ENCODE measurements at regions not wholly inside any gene's neighbourhood (a gene's known extent, or its start where the extent isn't known, plus 50 kb on each side); places are given as distances from the start of the nearest gene placed in this dataset.

DNA sequence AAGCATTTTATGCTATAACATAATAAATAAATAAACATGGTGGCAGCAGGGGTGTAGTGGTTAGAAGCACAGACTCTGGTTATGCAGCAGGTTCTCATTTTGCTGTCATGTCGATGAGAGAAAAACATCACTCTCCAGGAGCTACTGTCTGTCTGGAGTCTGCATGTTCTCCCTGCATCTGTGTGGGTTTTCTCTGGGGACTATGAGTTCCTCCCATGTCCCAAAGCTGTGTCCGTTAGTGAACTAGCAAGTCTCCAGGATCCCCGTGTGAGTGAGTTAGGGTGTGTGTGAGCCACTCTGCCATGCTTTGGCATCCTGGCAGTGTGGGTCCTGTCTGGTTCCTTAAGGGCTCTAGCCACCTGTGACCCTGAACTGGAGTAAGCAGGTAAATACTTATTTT is 585.6 kb upstream of the AGA start:
- no peaks in the 10 kb centered on the region for H3K9me3 ChIP-seq
- no peaks in the 10 kb centered on the region for H3K36me3 ChIP-seq
- DNase-seq (ENCODE audit: extremely low spot score), result no peak
- 73% methylated on average over 3 of the region's 3 CpGs for WGBS
- H3K4me3 ChIP-seq, result no peak overlapping the region
- intact Hi-C loops (cut with DNase I), result no loop called here
- H3K27me3 ChIP-seq, result no peaks in the 10 kb centered on the region
- TF ChIP-seq POLR2AphosphoS5 (IDR thresholded peaks at IDR 0.05) (no peak), EP300 (IDR thresholded peaks at IDR 0.05) (no peak), POLR2A (IDR thresholded peaks at IDR 0.05; ENCODE audit: low read depth) (no peak)
- TF ChIP-seq, protein P1, sequence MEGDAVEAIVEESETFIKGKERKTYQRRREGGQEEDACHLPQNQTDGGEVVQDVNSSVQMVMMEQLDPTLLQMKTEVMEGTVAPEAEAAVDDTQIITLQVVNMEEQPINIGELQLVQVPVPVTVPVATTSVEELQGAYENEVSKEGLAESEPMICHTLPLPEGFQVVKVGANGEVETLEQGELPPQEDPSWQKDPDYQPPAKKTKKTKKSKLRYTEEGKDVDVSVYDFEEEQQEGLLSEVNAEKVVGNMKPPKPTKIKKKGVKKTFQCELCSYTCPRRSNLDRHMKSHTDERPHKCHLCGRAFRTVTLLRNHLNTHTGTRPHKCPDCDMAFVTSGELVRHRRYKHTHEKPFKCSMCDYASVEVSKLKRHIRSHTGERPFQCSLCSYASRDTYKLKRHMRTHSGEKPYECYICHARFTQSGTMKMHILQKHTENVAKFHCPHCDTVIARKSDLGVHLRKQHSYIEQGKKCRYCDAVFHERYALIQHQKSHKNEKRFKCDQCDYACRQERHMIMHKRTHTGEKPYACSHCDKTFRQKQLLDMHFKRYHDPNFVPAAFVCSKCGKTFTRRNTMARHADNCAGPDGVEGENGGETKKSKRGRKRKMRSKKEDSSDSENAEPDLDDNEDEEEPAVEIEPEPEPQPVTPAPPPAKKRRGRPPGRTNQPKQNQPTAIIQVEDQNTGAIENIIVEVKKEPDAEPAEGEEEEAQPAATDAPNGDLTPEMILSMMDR (IDR thresholded peaks at IDR 0.05), result no peak
- H3K4me1 ChIP-seq, result no peaks in the 10 kb centered on the region
- no peak overlapping the region for H3K27ac ChIP-seq (replicated peaks in 1 of 4)

DNA sequence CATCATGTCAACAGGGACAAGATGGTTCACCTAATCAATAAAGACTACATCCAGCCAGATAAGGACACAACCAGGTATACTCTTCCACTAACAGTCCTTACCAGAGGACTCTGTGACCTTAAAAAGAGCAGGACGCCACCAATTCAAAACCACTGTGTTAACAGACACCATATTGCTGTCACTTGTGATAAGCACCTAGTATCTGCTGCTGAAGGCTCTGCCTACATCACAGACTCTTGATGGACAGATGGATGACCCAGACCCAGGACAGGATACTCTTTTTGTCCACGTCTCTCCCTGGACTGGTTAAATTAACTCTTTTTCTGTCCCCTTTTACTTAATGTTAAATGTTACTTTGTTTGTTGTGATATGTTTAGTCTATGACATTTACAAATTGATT is 586.2 kb upstream of the AGA start:
- no peaks in the 10 kb centered on the region for H3K9me3 ChIP-seq
- no peaks in the 10 kb centered on the region for H3K27me3 ChIP-seq
- H3K4me1 ChIP-seq, result no peaks in the 10 kb centered on the region
- H3K4me3 ChIP-seq, result no peak overlapping the region
- 80% methylated on average over 2 of the region's 2 CpGs for WGBS
- no peak for DNase-seq (ENCODE audit: extremely low spot score)
- intact Hi-C loops (cut with DNase I), result no loop called here
- TF ChIP-seq POLR2A (IDR thresholded peaks at IDR 0.05; ENCODE audit: low read depth), result no peak
- TF ChIP-seq, protein P1 (IDR thresholded peaks at IDR 0.05), result no peak
- no peak for TF ChIP-seq EP300 (IDR thresholded peaks at IDR 0.05)
- TF ChIP-seq POLR2AphosphoS5 (IDR thresholded peaks at IDR 0.05), result no peak
- H3K27ac ChIP-seq (replicated peaks in 1 of 4), result no peak overlapping the region
- no peaks in the 10 kb centered on the region for H3K36me3 ChIP-seq

DNA sequence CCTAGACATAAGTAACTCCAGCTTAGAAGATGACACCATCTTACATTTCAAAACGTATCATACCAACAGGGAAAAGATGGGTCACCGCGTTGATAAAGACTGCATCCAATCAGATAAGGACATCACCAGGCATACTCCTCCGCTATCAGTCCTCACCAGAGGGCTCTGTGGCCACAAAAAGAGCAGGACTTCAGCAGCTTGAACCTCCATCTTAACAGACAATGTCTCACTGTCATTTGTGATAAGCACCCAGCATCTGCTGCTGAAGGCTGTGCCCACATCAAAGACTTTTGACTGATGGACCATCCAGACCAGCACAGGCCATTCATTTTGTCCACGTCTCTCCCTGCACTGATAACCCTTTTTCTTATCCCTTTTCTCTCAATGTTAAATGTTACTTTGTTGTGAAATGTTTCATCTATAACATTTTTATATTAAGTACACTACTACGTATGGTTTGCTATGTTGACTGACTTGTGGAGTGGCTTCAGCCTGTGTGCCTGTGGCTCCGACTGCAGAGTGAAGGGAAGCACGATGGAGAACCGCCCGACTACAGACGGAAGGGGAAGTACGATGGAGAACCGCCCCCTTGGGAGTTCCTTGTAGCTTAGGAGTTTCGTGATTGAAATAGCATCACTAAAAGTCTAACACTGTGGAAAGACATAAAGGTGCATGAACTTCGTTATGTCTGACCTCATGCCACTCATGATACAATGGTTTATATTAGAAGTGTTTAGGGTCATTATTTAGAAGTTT is 595.4 kb upstream of the AGA start:
- WGBS, result 80% methylated on average over 15 of the region's 15 CpGs
- DNase-seq (ENCODE audit: extremely low spot score), result no peak
- TF ChIP-seq, protein P1 (IDR thresholded peaks at IDR 0.05), result no peak
- no peak for TF ChIP-seq POLR2A (IDR thresholded peaks at IDR 0.05; ENCODE audit: low read depth)
- no peak for TF ChIP-seq EP300 (IDR thresholded peaks at IDR 0.05)
- no peak for TF ChIP-seq POLR2AphosphoS5 (IDR thresholded peaks at IDR 0.05)
- intact Hi-C loops (cut with DNase I), result no loop called here
- Histone ChIP-seq H3K36me3 (no peaks in the 10 kb centered on the region), H3K27ac (replicated peaks in 1 of 4) (no peak overlapping the region), H3K27me3 (no peaks in the 10 kb centered on the region), H3K4me1 (no peaks in the 10 kb centered on the region), H3K4me3 (no peak overlapping the region), H3K9me3 (no peaks in the 10 kb centered on the region)

DNA sequence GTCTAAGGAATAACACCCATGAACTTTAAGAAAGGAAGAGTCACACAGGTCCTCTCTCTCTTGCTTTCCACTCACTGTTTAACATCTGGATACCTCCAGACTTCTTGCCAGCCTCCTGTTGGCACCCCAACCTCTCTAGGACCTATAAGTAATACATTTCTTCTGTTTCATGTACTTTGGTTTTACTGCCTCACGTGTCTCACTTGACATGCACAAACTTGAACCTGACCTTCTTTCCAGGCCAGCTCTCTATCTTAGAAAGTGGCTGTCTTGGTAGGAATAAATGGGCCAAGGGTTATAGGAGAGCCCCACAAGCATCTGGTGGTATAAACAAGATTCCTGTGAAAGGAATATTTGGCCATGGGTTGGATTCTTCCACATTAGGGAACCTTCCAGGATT is 614.8 kb upstream of the AGA start:
- Histone ChIP-seq H3K27me3 (no peaks in the 10 kb centered on the region), H3K36me3 (no peaks in the 10 kb centered on the region), H3K4me1 (no peaks in the 10 kb centered on the region), H3K4me3 (no peak overlapping the region), H3K27ac (replicated peaks in 1 of 4) (no peak overlapping the region), H3K9me3 (no peaks in the 10 kb centered on the region)
- intact Hi-C loops (cut with DNase I), result no loop called here
- WGBS, result 35% methylated on average over 1 of the region's 1 CpG
- TF ChIP-seq EP300 (IDR thresholded peaks at IDR 0.05) (no peak), POLR2AphosphoS5 (IDR thresholded peaks at IDR 0.05) (no peak), POLR2A (IDR thresholded peaks at IDR 0.05; ENCODE audit: low read depth) (no peak)
- TF ChIP-seq, protein P1 (IDR thresholded peaks at IDR 0.05), result no peak
- DNase-seq (ENCODE audit: extremely low spot score), result no peak

DNA sequence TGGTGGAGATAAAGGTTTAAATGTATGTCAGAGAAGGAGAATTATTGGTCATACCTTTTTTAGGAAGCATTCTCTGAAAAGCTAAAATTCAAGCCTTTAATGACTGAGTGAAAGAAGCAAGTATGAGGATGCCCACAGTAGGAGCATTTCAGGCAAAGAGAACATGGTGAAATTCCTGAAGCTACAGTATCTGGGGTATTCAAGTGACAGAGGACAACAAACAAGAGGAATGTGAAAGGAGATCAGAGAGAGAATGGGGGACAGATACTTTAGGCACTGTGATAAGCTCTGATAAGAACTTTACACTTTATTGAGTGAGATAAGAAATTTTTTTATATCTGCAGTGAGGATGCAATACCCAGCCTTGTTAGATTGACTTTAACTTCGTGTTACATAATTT is 621.3 kb upstream of the AGA start:
- Histone ChIP-seq H3K36me3 (no peaks in the 10 kb centered on the region), H3K4me1 (no peaks in the 10 kb centered on the region), H3K4me3 (no peak overlapping the region), H3K9me3 (no peaks in the 10 kb centered on the region), H3K27ac (replicated peaks in 1 of 4) (no peak overlapping the region), H3K27me3 (no peaks in the 10 kb centered on the region)
- 41% methylated on average over 1 of the region's 1 CpG for WGBS
- TF ChIP-seq EP300 (IDR thresholded peaks at IDR 0.05), result no peak
- no peak for TF ChIP-seq POLR2AphosphoS5 (IDR thresholded peaks at IDR 0.05)
- TF ChIP-seq, protein P1 (IDR thresholded peaks at IDR 0.05), result no peak
- no peak for TF ChIP-seq POLR2A (IDR thresholded peaks at IDR 0.05; ENCODE audit: low read depth)
- intact Hi-C loops (cut with DNase I), result no loop called here
- no peak for DNase-seq (ENCODE audit: extremely low spot score)

Measured in esophagus muscularis mucosa (tissue), 4 donors.